NCI-H82 (cell line): ENCODE measurements at regions not wholly inside any gene's neighbourhood (a gene's known extent, or its start where the extent isn't known, plus 50 kb on each side); places are given as distances from the start of the nearest gene placed in this dataset.

Source experiments
- DNase-seq: peaks from one replicate; lab custom pipeline; 2025; lab: John Stamatoyannopoulos, UW

GRCh38 chr3:96169111-96169766 is 645.2 kb upstream of the EPHA6 start:
- DNase-seq = no peak

- DNase-seq = no peak
Measured at GRCh38 chr3:96172917-96173316, 641.5 kb upstream of the EPHA6 start.

DNA sequence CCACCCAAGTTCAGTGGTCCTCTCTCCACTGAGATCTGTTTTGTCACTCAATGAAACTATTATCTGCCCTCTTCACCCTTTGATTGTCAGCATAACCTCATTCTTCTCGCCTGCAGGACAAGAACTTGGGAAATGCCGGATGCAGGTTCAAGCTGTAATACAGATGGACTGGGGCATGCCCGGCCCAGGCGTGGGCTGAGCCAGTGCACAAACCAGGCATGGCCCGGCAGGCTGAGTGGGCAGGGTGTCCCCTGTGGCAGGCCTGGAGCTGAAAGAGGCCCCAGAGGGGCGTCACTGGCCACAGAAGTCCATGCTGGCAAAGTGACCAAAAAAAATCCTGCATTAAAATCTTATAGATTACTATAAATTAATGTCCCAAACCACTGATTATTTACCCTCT is 638.9 kb upstream of the EPHA6 start:
- no peak for DNase-seq

DNA sequence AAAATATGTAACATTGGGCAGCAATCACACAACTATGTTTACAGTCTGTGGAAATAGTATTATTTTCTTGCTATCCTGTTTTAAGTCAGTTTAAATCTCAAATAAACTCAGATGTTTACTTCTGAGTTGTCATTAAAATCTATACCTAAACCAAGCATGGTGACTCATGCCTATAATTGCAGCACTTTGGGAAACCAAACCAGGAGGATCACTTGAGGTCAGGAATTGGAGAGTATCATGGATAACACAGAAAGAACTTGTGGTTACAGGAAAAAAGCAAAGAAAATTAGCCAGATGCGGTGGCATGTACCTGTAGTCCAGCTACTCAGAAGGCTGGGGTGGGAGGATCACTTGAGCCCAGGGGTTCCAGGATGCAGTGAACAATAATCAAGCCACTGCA is 631.6 kb upstream of the EPHA6 start:
- DNase-seq = no peak

- no peak for DNase-seq
Measured at GRCh38 chr3:96183871-96184270, 630.5 kb upstream of the EPHA6 start.

GRCh38 chr3:96190024-96190616 is 624.3 kb upstream of the EPHA6 start:
- no peak for DNase-seq

DNA sequence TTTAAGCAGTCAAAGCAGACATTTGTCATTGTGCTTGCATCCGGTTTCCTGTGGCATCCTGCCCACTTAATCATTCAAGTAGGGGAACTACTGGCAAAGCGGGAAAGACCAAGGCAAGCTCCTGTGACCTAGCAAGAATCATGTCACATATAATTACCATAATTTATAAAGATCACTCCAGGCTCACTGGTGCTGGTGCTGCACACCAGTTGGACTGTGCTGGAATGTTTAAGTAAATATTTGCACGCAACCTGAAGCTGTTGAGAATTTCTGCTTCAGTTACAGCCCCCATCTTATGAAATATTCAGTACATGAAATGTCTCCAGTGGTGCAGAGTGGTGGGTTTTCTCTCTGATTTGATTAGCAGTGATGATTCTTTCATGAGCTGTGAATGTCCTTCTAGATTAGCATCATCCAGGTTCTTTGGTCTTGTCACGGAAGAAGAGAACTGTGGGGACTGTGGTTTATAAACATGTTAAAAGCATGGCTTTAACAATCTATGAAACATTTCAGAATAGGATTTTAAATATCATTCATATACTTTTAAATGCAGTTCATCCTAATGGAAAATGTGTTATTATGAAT is 621.3 kb upstream of the EPHA6 start:
- DNase-seq = no peak

GRCh38 chr3:96200897-96201296 is 613.5 kb upstream of the EPHA6 start:
- DNase-seq = no peak

- DNase-seq = no peak
Measured at GRCh38 chr3:96201463-96201862, 612.9 kb upstream of the EPHA6 start.

DNA sequence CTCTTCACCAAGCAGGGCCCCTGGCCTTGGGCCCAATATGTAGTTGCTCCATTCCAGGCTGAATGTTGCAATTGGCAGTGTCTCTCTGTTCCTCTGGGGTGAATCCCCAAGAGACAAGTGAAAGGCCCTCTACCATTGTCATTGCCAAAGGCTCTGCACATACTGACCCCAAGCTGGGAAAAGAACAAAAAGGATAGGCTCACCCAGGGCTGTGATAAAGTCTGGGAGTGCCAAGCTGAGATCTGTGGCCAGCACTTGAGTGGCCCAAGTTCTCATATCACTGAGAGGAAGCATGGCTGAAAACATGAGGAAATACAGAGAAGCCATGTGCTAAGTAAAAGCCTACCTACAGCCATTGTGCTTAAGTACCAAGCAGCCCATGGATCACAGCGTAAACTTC is 612.2 kb upstream of the EPHA6 start:
- DNase-seq = no peak

- no peak for DNase-seq
Measured at GRCh38 chr3:96209699-96210098, 604.7 kb upstream of the EPHA6 start.

- no peak for DNase-seq
Measured at GRCh38 chr3:96213393-96213792, 601.0 kb upstream of the EPHA6 start.

- no peak for DNase-seq
Measured at GRCh38 chr3:96214941-96215340, 599.5 kb upstream of the EPHA6 start.

- DNase-seq = no peak
Measured at GRCh38 chr3:96225494-96225893, 588.9 kb upstream of the EPHA6 start.

- no peak for DNase-seq
Measured at GRCh38 chr3:96233679-96234078, 580.7 kb upstream of the EPHA6 start.

GRCh38 chr3:96236522-96236921 is 577.9 kb upstream of the EPHA6 start:
- DNase-seq = no peak

DNA sequence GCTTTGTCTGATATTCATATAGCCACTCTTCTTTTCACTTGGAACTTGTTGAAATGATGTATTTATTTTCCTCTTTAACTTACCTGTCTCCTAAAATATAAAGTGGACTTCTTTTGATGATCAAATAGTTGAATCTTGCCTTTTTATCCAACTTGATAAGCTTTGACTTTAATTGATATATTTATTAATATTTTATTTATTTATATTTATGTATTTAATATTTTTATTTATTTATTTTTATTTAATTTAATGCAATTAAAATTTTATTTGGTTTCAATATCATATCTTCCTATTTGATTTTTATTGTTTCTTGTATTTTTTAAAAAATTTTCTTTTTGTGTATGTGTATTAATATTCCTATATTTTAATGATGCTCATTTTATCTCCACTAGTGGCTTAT is 555.1 kb upstream of the EPHA6 start:
- DNase-seq = no peak

- DNase-seq = no peak
Measured at GRCh38 chr3:96264701-96265100, 549.7 kb upstream of the EPHA6 start.

- no peak for DNase-seq
Measured at GRCh38 chr3:96266395-96267190, 547.8 kb upstream of the EPHA6 start.

- no peak for DNase-seq
Measured at GRCh38 chr3:96267577-96267976, 546.8 kb upstream of the EPHA6 start.

DNA sequence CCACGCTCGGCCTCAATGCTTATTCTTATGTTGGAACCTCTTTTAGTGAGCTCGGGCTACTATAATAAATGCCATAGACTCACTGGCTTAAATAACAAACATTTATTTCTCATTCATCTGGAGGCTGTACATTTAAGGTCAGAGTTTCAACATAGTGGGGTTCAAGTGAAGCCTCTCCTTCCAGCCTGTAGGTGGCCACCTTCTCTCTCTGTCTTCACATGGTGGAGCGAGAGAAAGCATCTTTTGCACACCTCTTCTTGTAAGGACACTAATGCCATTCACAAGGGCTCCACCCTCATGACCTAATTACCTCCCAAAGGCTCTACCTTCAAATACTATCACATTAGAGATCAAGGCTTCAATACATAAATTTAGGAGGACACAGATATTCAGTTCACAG is 520.3 kb upstream of the EPHA6 start:
- peak; percentile 7 for DNase-seq

GRCh38 chr3:96300743-96301142 is 513.7 kb upstream of the EPHA6 start:
- DNase-seq = no peak

GRCh38 chr3:96319166-96319565 is 495.2 kb upstream of the EPHA6 start:
- peak; percentile 63 for DNase-seq
